ENCODE measurements at regions not wholly inside any gene's neighbourhood (a gene's known extent, or its start where the extent isn't known, plus 50 kb on each side); places are given as distances from the start of the nearest gene placed in this dataset.

DNA sequence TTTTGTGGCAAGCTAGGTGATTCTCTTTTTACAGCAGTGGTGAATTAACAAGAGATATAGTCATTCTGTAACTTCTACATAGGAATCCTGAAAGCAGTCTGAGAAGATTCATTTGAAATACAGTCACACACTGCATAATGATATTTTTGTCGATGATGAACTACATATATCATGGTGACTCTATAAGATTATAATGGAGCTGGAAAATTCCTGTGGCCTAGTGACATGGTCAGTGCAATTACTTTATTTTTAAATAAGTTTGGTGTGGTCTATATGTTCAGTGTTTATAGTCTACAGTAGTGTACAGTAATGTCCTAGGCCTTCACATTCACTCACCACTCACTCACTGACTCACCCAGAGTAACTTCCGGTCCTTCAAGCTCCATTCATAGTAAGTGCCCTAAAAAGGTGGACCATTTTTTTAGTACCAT, 511.4 kb upstream of the MCTP2 start:
- ATAC-seq (ENCODE audit: low read depth) (no peak), DNase-seq (peak; percentile 55)
- WGBS, 2 experiments (ENCODE audit: extremely low coverage in 2 of 2, insufficient read length in 1 of 2): no CpG with 5 or more reads among the region's 2 CpGs
- Histone ChIP-seq H3K4ac (ENCODE audit: low read depth, low read length) (no peak overlapping the region), H3K79me1 (ENCODE audit: low read depth in 1 of 2, low read length in 2 of 2) (no peaks in the 10 kb centered on the region), H3K18ac (ENCODE audit: low read depth, low read length) (no peak overlapping the region), H4K20me1 (ENCODE audit: insufficient read depth, low read length) (no peaks in the 10 kb centered on the region), H2AK5ac (ENCODE audit: low read depth, low read length) (no peak overlapping the region), H2BK120ac (ENCODE audit: low read depth, low read length) (no peak overlapping the region), H3K14ac (replicated peaks; ENCODE audit: low read depth, low read length) (no peak overlapping the region), H4K5ac (ENCODE audit: low read depth, low read length) (no peak overlapping the region), H2AK9ac (replicated peaks; ENCODE audit: low read depth, low read length, poor library complexity) (no peak overlapping the region), H3K27ac (ENCODE audit: insufficient read depth, low read length) (no peak overlapping the region), H3K56ac (ENCODE audit: extremely low read depth, insufficient read depth, low read length) (no peak overlapping the region), H3K4me1 (ENCODE audit: control insufficient read depth, insufficient read depth, low read length) (no peaks in the 10 kb centered on the region), H3K27me3 (ENCODE audit: control insufficient read depth, insufficient read depth, low read length) (no peaks in the 10 kb centered on the region), H2AFZ (replicated peaks; ENCODE audit: low read length, poor library complexity) (no peak overlapping the region), H2BK20ac (ENCODE audit: low read depth, low read length) (no peak overlapping the region), H3K9me1 (ENCODE audit: insufficient read depth, low read length) (no peaks in the 10 kb centered on the region), H3K9me3 (ENCODE audit: control insufficient read depth, insufficient read depth, low read length) (peaks cover 17% of the 10 kb centered on the region), H4K8ac (ENCODE audit: low read depth in 2 of 2, low read length in 2 of 2) (no peak overlapping the region), H3K9ac (ENCODE audit: low read depth, low read length) (no peak overlapping the region), H3K23ac (ENCODE audit: low read depth, low read length) (no peak overlapping the region), H3K36me3 (ENCODE audit: control insufficient read depth, insufficient read depth, low read length) (no peaks in the 10 kb centered on the region), H3K4me3 (ENCODE audit: insufficient read depth, low read depth, low read length) (no peak overlapping the region), H2BK5ac (ENCODE audit: low read depth, low read length, poor library complexity, severe bottlenecking) (no peak overlapping the region), H4K91ac (ENCODE audit: insufficient read depth, low read depth, low read length) (no peak overlapping the region), H3K4me2 (ENCODE audit: low read depth, low read length) (no peak overlapping the region), H2BK15ac (ENCODE audit: low read depth, low read length) (no peak overlapping the region)
- ChIA-PET POLR2A (ENCODE audit: unreplicated experiment) (no interaction called here), CTCF (no interaction called here)
- TF ChIP-seq MAZ (IDR thresholded peaks at IDR 0.05; ENCODE audit: borderline replicate concordance, low read depth, low read length) (no peak), FOS (IDR thresholded peaks at IDR 0.05; ENCODE audit: low read depth, low read length) (0 out of 2 replicates have a peak, but pooled peaks have one; percentile 4)
- intact Hi-C loops (cut with micrococcal nuclease): no loop called here
- in situ Hi-C loops (cut with MboI; ENCODE audit: low sequenced_read_pairs): no loop called here
- BruUV-seq (replicated peaks): no TSS peak
- dilution Hi-C loops (cut with HindIII; ENCODE audit: low sequenced_read_pairs, unreplicated experiment): no loop called here
